ENCODE measurements at regions not wholly inside any gene's neighbourhood (a gene's known extent, or its start where the extent isn't known, plus 50 kb on each side); places are given as distances from the start of the nearest gene placed in this dataset.

DNA sequence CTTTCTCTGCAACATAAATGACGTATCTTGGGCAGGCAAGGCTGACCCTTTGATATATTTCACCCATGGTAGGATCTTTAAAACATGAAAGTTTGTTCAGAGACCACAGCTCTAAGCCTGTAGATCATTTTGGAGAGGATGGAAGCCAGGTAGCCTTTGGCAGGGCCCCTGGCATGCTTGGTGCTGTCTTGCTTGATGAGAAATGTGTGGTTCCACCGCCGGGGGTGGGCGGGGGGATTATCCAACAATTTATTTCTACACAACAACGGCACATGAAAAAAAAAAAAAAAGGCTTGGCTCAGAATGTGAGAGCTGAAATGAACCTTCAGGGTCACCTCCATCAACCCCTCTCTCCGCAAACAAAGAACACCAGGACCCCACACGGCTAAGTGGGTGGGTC, 112.9 kb upstream of the MBNL2 start:
- H3K4me2 ChIP-seq (ENCODE audit: insufficient read depth in 1 of 2, low read depth in 2 of 2, low read length in 2 of 2), result 0 out of 4 replicates have a peak overlapping the region, but pooled peaks of 1 of the 2 experiments have one; percentile 65
- H4K8ac ChIP-seq (ENCODE audit: extremely low read depth, insufficient read depth, low read length), result no peak overlapping the region
- no peak overlapping the region for H4K91ac ChIP-seq (replicated peaks; ENCODE audit: insufficient read length, low read length)
- 0 out of 8 replicates have a peak overlapping the region, but pooled peaks of 1 of the 4 experiments have one; percentile 22 for H3K4me3 ChIP-seq (ENCODE audit: extremely low read depth in 1 of 4, insufficient read depth in 2 of 4, low read depth in 3 of 4, low read length in 4 of 4)
- H2BK120ac ChIP-seq (replicated peaks; ENCODE audit: low read depth, low read length), result no peak overlapping the region
- H3K23me2 ChIP-seq (ENCODE audit: low read depth, low read length), result no peaks in the 10 kb centered on the region
- H3K79me1 ChIP-seq (ENCODE audit: low read depth, low read length), result no peaks in the 10 kb centered on the region
- H3K27me3 ChIP-seq (replicated peaks in 1 of 4; ENCODE audit: control insufficient read depth in 3 of 4, extremely low read depth in 1 of 4, insufficient read depth in 3 of 4, low read length in 3 of 4), result no peaks in the 10 kb centered on the region
- no peak overlapping the region for H2BK5ac ChIP-seq (ENCODE audit: low read depth, low read length)
- no peak overlapping the region for H3K56ac ChIP-seq (replicated peaks; ENCODE audit: insufficient read length, low read depth, low read length)
- H2AFZ ChIP-seq (ENCODE audit: low read length), result no peak overlapping the region
- FAIRE-seq, result no peak
- H3K79me2 ChIP-seq (ENCODE audit: control insufficient read depth in 1 of 2, insufficient read depth in 2 of 2, low read length in 2 of 2), result no peaks in the 10 kb centered on the region
- H3K4ac ChIP-seq (replicated peaks; ENCODE audit: insufficient read length, low read depth, low read length), result no peak overlapping the region
- H3K23ac ChIP-seq (ENCODE audit: insufficient read length), result no peak overlapping the region
- no peaks in the 10 kb centered on the region for H4K20me1 ChIP-seq (replicated peaks in 1 of 2; ENCODE audit: control insufficient read depth in 1 of 2, insufficient read depth in 2 of 2, low read length in 2 of 2)
- no peak overlapping the region for H2BK12ac ChIP-seq (ENCODE audit: low read depth, low read length)
- no peak for DNase-seq (ENCODE audit: low read depth in 1 of 2, low spot score in 2 of 2)
- POLR2A ChIA-PET (ENCODE audit: partially characterized antibody), result no interaction called here
- no peaks in the 10 kb centered on the region for H3K9me3 ChIP-seq (ENCODE audit: insufficient read depth in 2 of 2, low read depth in 1 of 2, low read length in 1 of 2)
- no peak overlapping the region for H4K5ac ChIP-seq (ENCODE audit: insufficient read length, low read depth, low read length)
- H3K27ac ChIP-seq (ENCODE audit: low read depth, low read length), result no peak overlapping the region
- H3K36me3 ChIP-seq (ENCODE audit: control insufficient read depth in 2 of 4, insufficient read depth in 4 of 4, low read length in 3 of 4), result no peaks in the 10 kb centered on the region
- WGBS, 2 experiments (ENCODE audit: extremely low coverage in 1 of 2, insufficient coverage in 1 of 2, insufficient read length in 1 of 2, insufficient replicate concordance in 2 of 2, low coverage in 1 of 2, low lambda C conversion rate in 2 of 2, missing lambda C conversion rate in 1 of 2), result 92% methylated on average over 4 of the region's 7 CpGs; no CpG with 5 or more reads in 1 of the 2 experiments
- no peak overlapping the region for H3K14ac ChIP-seq (ENCODE audit: insufficient read length)
- H2BK15ac ChIP-seq (ENCODE audit: low read length), result no peak overlapping the region
- H3K4me1 ChIP-seq (replicated peaks in 1 of 4; ENCODE audit: control insufficient read depth in 3 of 4, insufficient read depth in 4 of 4, low read length in 3 of 4), result no peaks in the 10 kb centered on the region; a peak in 1 of 7 replicates
- CTCF ChIA-PET (ENCODE audit: partially characterized antibody), result interaction anchor here (0.7 to 13.0 kb wide), 25 partner anchors 18 to 771 kb away, joined by 3 to 105 read pairs (median 5); partner anchors contain the start of gene MBNL2
- H3K18ac ChIP-seq (ENCODE audit: extremely low read depth, low read length), result no peak overlapping the region
- H2AK5ac ChIP-seq (ENCODE audit: low read depth, low read length), result no peak overlapping the region
- no peak overlapping the region for H2BK20ac ChIP-seq (ENCODE audit: low read length)
- no peak overlapping the region for H3K9ac ChIP-seq (replicated peaks in 1 of 4; ENCODE audit: extremely low read depth in 1 of 4, low read depth in 3 of 4, low read length in 3 of 4)
- TF ChIP-seq HDAC6 (IDR thresholded peaks at IDR 0.05; ENCODE audit: low read depth, low read length), result no peak
- no peak for TF ChIP-seq RBBP5 (IDR thresholded peaks at IDR 0.05; ENCODE audit: borderline replicate concordance, low read depth, low read length)
- no peak for TF ChIP-seq CHD2 (IDR thresholded peaks at IDR 0.05; ENCODE audit: low read length)
- no peak for TF ChIP-seq RAD21 (IDR thresholded peaks at IDR 0.05 in 1 of 2, conservative IDR thresholded peaks at IDR 0.05 in 1 of 2; ENCODE audit: low read depth in 2 of 2, low read length in 2 of 2)
